ENCODE measurements at regions not wholly inside any gene's neighbourhood (a gene's known extent, or its start where the extent isn't known, plus 50 kb on each side); places are given as distances from the start of the nearest gene placed in this dataset.

DNA sequence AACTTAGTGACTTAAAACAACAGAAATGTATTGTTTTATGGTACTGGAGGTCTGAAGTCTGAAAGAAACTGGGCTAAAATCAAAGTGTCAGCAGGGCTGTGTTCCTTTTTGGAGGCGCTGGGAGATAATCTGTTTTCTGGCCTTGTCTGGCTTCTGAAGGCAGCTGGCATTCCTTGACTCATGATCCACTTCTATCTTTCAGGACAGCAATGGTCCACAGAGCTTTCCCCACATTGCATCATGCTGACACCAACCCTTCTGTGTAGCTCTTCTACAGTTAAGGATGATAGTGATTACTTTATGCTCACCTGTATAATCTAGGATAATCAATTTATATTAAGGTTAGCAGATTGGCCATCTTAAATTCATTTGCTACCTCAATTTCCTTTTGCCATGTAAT lies 392.1 kb downstream of the TDRD15 start:
- TF ChIP-seq, protein P1, sequence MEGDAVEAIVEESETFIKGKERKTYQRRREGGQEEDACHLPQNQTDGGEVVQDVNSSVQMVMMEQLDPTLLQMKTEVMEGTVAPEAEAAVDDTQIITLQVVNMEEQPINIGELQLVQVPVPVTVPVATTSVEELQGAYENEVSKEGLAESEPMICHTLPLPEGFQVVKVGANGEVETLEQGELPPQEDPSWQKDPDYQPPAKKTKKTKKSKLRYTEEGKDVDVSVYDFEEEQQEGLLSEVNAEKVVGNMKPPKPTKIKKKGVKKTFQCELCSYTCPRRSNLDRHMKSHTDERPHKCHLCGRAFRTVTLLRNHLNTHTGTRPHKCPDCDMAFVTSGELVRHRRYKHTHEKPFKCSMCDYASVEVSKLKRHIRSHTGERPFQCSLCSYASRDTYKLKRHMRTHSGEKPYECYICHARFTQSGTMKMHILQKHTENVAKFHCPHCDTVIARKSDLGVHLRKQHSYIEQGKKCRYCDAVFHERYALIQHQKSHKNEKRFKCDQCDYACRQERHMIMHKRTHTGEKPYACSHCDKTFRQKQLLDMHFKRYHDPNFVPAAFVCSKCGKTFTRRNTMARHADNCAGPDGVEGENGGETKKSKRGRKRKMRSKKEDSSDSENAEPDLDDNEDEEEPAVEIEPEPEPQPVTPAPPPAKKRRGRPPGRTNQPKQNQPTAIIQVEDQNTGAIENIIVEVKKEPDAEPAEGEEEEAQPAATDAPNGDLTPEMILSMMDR (conservative IDR thresholded peaks at IDR 0.05) = no peak
- H3K27me3 Mint-ChIP-seq = no peaks in the 10 kb centered on the region
- H3K27ac Mint-ChIP-seq = no peak overlapping the region
- H3K4me3 Mint-ChIP-seq = no peak overlapping the region
- no peaks in the 10 kb centered on the region for H3K4me1 Mint-ChIP-seq (ENCODE audit: unreplicated experiment)
- DNase-seq (ENCODE audit: extremely low spot score, unreplicated experiment) = no peak
- H3K9me3 Mint-ChIP-seq = no peaks in the 10 kb centered on the region
- H3K36me3 Mint-ChIP-seq = no peaks in the 10 kb centered on the region

DNA sequence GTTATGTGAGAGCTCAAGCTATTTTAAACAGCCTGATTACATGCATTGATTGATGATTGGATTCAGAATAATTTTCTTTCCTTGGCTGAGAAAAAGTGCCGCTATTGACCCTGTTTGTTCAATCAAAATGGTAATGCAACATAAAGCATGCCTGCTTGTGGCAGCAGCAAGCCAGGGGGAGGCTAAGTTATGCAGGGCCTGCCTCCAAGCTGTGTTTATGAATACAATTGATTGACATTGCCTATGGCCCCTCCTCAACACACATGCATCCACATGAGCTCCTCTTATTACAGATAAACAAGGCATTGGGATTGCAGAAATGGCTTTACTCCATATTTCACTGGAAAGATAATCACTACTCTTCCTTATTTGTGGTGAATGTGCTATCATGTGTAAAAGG lies 395.6 kb downstream of the TDRD15 start:
- Mint-ChIP-seq H3K4me1 (ENCODE audit: unreplicated experiment) (no peaks in the 10 kb centered on the region), H3K36me3 (no peaks in the 10 kb centered on the region), H3K9me3 (no peaks in the 10 kb centered on the region), H3K27ac (no peak overlapping the region), H3K27me3 (no peaks in the 10 kb centered on the region), H3K4me3 (no peak overlapping the region)
- no peak for DNase-seq (ENCODE audit: extremely low spot score, unreplicated experiment)
- TF ChIP-seq, protein P1 (conservative IDR thresholded peaks at IDR 0.05) = no peak

DNA sequence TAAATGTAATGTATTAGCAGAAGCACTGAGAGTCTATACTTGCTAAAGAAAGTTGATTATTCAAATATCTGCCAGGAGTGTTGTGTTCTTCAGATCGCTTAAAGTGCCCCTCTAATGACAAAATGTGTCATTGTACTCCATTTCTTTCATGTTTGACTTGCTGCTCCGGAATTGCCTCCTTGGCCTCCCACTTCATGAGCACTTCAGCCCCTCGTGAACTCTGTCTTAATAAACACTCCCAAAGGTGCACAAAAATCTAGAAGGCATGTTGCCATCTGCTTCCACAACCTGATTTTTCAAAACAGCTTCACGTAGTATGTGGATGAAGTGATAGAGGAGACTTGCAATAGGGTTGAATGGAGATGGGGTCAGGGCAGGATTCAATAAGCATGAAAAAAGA lies 396.1 kb downstream of the TDRD15 start:
- DNase-seq (ENCODE audit: extremely low spot score, unreplicated experiment) = no peak
- TF ChIP-seq, protein P1 (conservative IDR thresholded peaks at IDR 0.05) = no peak
- Mint-ChIP-seq H3K36me3 (no peaks in the 10 kb centered on the region), H3K4me1 (ENCODE audit: unreplicated experiment) (no peaks in the 10 kb centered on the region), H3K9me3 (no peaks in the 10 kb centered on the region), H3K27me3 (no peaks in the 10 kb centered on the region), H3K4me3 (no peak overlapping the region), H3K27ac (no peak overlapping the region)

DNA sequence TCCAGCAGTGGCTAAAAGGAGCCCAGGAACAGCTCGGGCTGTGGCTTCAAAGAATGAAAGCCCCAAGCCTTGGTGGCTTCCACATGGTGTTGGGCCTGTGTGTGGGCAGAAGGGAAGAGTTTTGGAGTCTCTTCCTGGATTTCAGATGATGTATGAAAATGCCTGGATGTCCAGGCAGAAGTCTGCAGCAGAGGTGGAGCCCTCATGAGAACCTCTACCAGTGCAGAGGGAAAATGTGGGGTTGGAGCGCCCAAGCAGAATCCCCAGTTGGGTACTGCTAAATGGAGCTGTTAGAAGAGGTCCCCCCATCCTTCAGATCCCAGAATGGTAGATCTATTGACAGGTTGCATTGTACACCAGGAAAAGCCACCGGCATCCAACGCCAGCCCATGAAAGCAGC lies 412.1 kb downstream of the TDRD15 start:
- Mint-ChIP-seq H3K9me3 (peaks cover 14% of the 10 kb centered on the region), H3K36me3 (peaks cover 7% of the 10 kb centered on the region), H3K27me3 (no peaks in the 10 kb centered on the region), H3K27ac (no peak overlapping the region), H3K4me1 (ENCODE audit: unreplicated experiment) (no peaks in the 10 kb centered on the region), H3K4me3 (no peak overlapping the region)
- DNase-seq (ENCODE audit: extremely low spot score, unreplicated experiment) = no peak
- TF ChIP-seq, protein P1 (conservative IDR thresholded peaks at IDR 0.05) = no peak

DNA sequence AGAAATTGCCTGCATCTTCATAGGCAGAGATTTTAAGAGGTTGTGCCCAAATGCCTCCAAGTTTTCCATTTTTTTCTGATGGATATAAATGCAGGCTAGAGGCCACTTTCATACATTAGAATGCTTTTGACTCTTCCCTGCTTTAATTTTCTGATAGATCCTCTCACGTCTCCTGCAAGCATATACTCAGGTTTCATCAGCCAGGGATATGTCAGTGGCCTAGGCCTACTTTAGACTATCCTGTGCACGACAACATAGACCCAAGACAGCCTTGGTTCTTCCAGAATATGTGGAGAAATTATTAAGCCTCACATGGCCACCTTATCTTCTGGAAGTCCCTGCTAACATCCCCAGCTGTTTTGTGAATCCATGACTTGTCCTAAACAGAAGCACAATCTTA lies 415.9 kb downstream of the TDRD15 start:
- H3K4me3 Mint-ChIP-seq = no peak overlapping the region
- H3K27me3 Mint-ChIP-seq = no peaks in the 10 kb centered on the region
- no peaks in the 10 kb centered on the region for H3K4me1 Mint-ChIP-seq (ENCODE audit: unreplicated experiment)
- peaks cover 7% of the 10 kb centered on the region for H3K36me3 Mint-ChIP-seq
- H3K9me3 Mint-ChIP-seq = peaks cover 13% of the 10 kb centered on the region
- TF ChIP-seq, protein P1 (conservative IDR thresholded peaks at IDR 0.05) = no peak
- no peak overlapping the region for H3K27ac Mint-ChIP-seq
- DNase-seq (ENCODE audit: extremely low spot score, unreplicated experiment) = no peak

DNA sequence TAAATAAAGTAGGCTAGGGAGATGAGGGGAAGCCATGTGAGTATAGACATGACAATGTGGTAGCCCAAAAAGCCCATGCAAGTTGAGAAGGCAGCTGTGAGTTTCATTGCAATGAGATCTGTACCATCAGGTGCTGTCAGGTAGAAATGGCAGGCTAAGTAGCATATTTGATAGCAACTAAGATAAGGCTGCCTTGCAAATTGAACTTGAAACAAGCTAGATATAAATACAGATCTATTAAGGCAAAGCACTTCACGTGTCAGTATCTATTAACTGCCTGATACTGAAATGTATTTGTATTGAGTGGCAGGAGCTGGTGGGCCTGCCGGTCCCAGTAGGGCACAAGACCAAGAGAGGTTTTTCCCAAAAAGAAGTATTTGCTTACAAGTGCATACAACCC lies 419.9 kb downstream of the TDRD15 start:
- Mint-ChIP-seq H3K9me3 (no peaks in the 10 kb centered on the region), H3K36me3 (no peaks in the 10 kb centered on the region), H3K4me1 (ENCODE audit: unreplicated experiment) (no peaks in the 10 kb centered on the region), H3K27me3 (no peaks in the 10 kb centered on the region), H3K4me3 (no peak overlapping the region), H3K27ac (no peak overlapping the region)
- TF ChIP-seq, protein P1 (conservative IDR thresholded peaks at IDR 0.05) = no peak
- no peak for DNase-seq (ENCODE audit: extremely low spot score, unreplicated experiment)
